ENCODE measurements at regions not wholly inside any gene's neighbourhood (a gene's known extent, or its start where the extent isn't known, plus 50 kb on each side); places are given as distances from the start of the nearest gene placed in this dataset.

DNA sequence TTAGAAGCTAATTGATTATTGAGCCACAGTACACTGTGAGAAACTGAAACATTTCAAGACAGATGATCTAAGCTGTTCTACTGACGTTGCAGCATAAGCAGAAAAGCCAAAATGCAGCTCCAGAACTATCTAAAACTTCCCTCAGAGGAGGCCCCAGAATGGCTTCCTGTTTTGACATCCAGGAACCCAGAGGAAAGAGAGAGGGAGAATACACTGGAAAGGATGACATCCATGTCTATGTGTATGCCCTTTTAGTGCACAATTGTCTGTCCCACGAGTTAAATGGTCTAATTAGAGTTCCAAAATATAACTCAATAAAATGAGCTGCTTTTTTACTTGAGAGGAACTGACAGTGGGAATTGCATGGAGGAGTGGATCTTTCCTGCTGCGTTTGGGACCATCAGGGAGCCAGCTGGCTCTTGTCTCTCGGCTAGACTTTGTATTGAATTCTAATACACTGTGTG is 688.1 kb downstream of the ZNF385D start:
- ChIA-PET POLR2A (no interaction called here), CTCF (interaction anchor here (0.7 to 1.4 kb wide), 2 partner anchors 9 to 1052 kb away, joined by 3 to 4 read pairs; no protein-coding TSS in a partner anchor)
- Histone ChIP-seq H3K36me3 (ENCODE audit: control insufficient read depth, insufficient read depth, low read length) (no peaks in the 10 kb centered on the region), H3K4me3 (ENCODE audit: low read depth, low read length) (no peak overlapping the region), H3K27me3 (ENCODE audit: control insufficient read depth, insufficient read depth, low read length) (no peaks in the 10 kb centered on the region)
- DNase-seq (ENCODE audit: low read depth), result no peak
- TF ChIP-seq, protein P1, sequence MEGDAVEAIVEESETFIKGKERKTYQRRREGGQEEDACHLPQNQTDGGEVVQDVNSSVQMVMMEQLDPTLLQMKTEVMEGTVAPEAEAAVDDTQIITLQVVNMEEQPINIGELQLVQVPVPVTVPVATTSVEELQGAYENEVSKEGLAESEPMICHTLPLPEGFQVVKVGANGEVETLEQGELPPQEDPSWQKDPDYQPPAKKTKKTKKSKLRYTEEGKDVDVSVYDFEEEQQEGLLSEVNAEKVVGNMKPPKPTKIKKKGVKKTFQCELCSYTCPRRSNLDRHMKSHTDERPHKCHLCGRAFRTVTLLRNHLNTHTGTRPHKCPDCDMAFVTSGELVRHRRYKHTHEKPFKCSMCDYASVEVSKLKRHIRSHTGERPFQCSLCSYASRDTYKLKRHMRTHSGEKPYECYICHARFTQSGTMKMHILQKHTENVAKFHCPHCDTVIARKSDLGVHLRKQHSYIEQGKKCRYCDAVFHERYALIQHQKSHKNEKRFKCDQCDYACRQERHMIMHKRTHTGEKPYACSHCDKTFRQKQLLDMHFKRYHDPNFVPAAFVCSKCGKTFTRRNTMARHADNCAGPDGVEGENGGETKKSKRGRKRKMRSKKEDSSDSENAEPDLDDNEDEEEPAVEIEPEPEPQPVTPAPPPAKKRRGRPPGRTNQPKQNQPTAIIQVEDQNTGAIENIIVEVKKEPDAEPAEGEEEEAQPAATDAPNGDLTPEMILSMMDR (IDR thresholded peaks at IDR 0.05; ENCODE audit: insufficient read depth, low read depth, low read length), result no peak

DNA sequence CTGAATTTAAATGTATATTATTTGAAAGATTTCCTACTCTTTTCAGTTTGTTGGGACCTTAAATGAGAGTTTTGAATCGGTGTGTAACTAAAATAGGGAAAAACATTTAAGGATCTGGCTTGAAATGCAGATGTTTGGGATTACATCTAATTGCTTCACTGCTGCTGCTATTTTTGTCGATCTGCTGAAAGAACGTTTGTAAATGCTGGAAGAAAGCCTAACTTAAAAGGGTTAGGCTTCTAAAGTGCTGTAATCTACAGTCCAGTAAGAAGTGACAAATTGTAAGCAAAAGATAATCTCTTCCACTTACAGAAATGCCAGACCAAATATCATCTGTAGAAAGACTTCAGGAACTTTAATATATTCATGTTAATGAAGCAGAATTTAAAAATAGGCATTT is 691.6 kb downstream of the ZNF385D start:
- peak; percentile 16 for DNase-seq (ENCODE audit: low read depth)
- Histone ChIP-seq H3K36me3 (ENCODE audit: control insufficient read depth, insufficient read depth, low read length) (no peaks in the 10 kb centered on the region), H3K27me3 (ENCODE audit: control insufficient read depth, insufficient read depth, low read length) (no peaks in the 10 kb centered on the region), H3K4me3 (ENCODE audit: low read depth, low read length) (no peak overlapping the region)
- ChIA-PET POLR2A (interaction anchor here (0.6 kb wide), 1 partner anchor 8 kb away, joined by 12 read pairs; no protein-coding TSS in a partner anchor), CTCF (no interaction called here)
- TF ChIP-seq, protein P1 (IDR thresholded peaks at IDR 0.05; ENCODE audit: insufficient read depth, low read depth, low read length), result no peak

DNA sequence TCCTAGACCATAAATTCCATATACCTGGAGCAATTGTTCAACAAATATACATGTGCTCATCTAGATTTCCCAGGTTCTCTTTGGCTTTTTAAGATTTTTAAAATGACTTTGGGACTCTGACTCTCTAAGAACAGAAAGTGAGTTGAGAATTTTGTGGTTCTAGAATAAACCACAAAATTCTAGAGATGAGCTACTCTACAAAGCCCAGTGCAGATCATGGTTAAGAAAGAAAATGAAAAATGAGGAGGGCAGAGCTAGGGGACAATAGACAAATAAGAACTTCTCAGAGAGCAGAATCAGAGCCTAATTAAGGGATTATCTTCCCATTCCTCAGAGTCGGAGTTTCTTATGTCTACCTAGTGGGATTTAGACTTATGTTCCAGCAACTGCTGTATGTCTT is 694.7 kb downstream of the ZNF385D start:
- POLR2A ChIA-PET, result no interaction called here
- no peak for DNase-seq (ENCODE audit: low read depth)
- CTCF ChIA-PET, result no interaction called here
- no peaks in the 10 kb centered on the region for H3K27me3 ChIP-seq (ENCODE audit: control insufficient read depth, insufficient read depth, low read length)
- TF ChIP-seq, protein P1 (IDR thresholded peaks at IDR 0.05; ENCODE audit: insufficient read depth, low read depth, low read length), result no peak
- no peak overlapping the region for H3K4me3 ChIP-seq (ENCODE audit: low read depth, low read length)
- H3K36me3 ChIP-seq (ENCODE audit: control insufficient read depth, insufficient read depth, low read length), result no peaks in the 10 kb centered on the region

DNA sequence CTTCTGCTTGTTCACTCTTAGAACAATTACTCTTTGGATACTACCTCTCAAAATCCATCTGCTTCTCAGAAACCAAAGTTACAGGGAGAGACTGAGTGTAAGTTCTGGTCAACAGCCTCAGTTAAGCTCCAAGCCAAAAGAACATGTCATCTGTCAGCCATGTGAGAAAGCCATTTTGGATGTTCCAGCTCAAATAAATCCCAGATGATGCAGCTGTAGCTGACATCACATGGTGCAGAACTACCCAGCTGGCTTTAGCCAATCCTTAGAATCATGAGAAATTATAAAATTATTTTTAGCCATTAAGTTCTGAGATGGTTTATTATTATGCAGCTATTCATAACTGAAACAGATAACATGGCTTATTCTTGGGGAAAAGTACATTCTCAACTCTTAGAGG is 696.0 kb downstream of the ZNF385D start:
- TF ChIP-seq, protein P1 (IDR thresholded peaks at IDR 0.05; ENCODE audit: insufficient read depth, low read depth, low read length), result no peak
- ChIA-PET CTCF (interaction anchor here (1.1 kb wide), 1 partner anchor 13 kb away, joined by 3 read pairs; no protein-coding TSS in a partner anchor), POLR2A (no interaction called here)
- Histone ChIP-seq H3K36me3 (ENCODE audit: control insufficient read depth, insufficient read depth, low read length) (no peaks in the 10 kb centered on the region), H3K4me3 (ENCODE audit: low read depth, low read length) (no peak overlapping the region), H3K27me3 (ENCODE audit: control insufficient read depth, insufficient read depth, low read length) (no peaks in the 10 kb centered on the region)
- DNase-seq (ENCODE audit: low read depth), result peak; percentile 11

DNA sequence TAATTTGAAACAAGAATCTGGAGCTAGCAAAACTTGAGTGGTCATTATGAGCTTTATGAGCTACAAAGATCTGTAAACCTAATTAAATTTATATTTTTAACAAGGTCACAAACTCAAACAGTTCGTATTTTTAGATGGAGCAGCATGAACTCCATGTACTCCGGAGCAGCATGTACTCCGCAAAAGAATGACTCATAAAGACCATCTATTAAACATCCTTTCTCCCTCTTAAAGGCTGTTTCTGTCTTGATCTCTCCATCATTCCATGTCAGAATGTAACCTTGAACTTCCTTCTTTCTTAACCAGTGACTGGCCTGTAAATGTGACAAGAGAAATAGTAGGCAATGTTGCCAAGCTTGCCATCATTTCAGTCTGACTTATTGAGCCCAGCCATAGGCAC is 696.9 kb downstream of the ZNF385D start:
- TF ChIP-seq, protein P1 (IDR thresholded peaks at IDR 0.05; ENCODE audit: insufficient read depth, low read depth, low read length), result no peak
- no peak overlapping the region for H3K4me3 ChIP-seq (ENCODE audit: low read depth, low read length)
- ChIA-PET POLR2A (no interaction called here), CTCF (interaction anchor here (1.0 kb wide), 1 partner anchor 9 kb away, joined by 3 read pairs; no protein-coding TSS in a partner anchor)
- no peaks in the 10 kb centered on the region for H3K36me3 ChIP-seq (ENCODE audit: control insufficient read depth, insufficient read depth, low read length)
- H3K27me3 ChIP-seq (ENCODE audit: control insufficient read depth, insufficient read depth, low read length), result no peaks in the 10 kb centered on the region
- no peak for DNase-seq (ENCODE audit: low read depth)

Measured in BJ (cell line).